HG02642 (cell line): ENCODE measurements at regions not wholly inside any gene's neighbourhood (a gene's known extent, or its start where the extent isn't known, plus 50 kb on each side); places are given as distances from the start of the nearest gene placed in this dataset.

ENCODE experiments used
- ATAC-seq: cut with Tn5 transposase; IDR thresholded peaks from one replicate; pipeline ENCODE4 v1.9.1; 2021; ENCODE audit warnings: mild to moderate bottlenecking; ENCODE audit not compliant: unreplicated experiment, poor library complexity

GRCh38 chr7:106606120-106606519 is 54.8 kb downstream of the CCDC71L start:
- no peak for ATAC-seq

GRCh38 chr7:106604971-106605370 is 56.0 kb downstream of the CCDC71L start:
- no peak for ATAC-seq

GRCh38 chr7:106604303-106604924 is 56.5 kb downstream of the CCDC71L start:
- ATAC-seq, result no peak

- no peak for ATAC-seq
Measured at GRCh38 chr7:106603346-106603745, 57.6 kb downstream of the CCDC71L start.

GRCh38 chr7:106602062-106602461 is 58.9 kb downstream of the CCDC71L start:
- no peak for ATAC-seq

- no peak for ATAC-seq
Measured at GRCh38 chr7:106600569-106601373, 60.2 kb downstream of the CCDC71L start.

- ATAC-seq, result no peak
Measured at GRCh38 chr7:106599343-106599698, 61.6 kb downstream of the CCDC71L start.

GRCh38 chr7:106598663-106599342 is 62.2 kb downstream of the CCDC71L start:
- peak; percentile 98 for ATAC-seq

GRCh38 chr7:106597751-106598546 is 63.0 kb downstream of the CCDC71L start:
- ATAC-seq, result no peak

GRCh38 chr7:106597014-106597413 is 63.9 kb downstream of the CCDC71L start:
- ATAC-seq, result no peak

- no peak for ATAC-seq
Measured at GRCh38 chr7:106595922-106596321, 65.0 kb downstream of the CCDC71L start.

GRCh38 chr7:106593028-106593417 is 67.9 kb downstream of the CCDC71L start:
- ATAC-seq, result no peak

GRCh38 chr7:106592282-106593027 is 68.5 kb downstream of the CCDC71L start:
- no peak for ATAC-seq

GRCh38 chr7:106591146-106591545 is 69.8 kb downstream of the CCDC71L start:
- ATAC-seq, result no peak

- no peak for ATAC-seq
Measured at GRCh38 chr7:106590209-106590816, 70.6 kb downstream of the CCDC71L start.

- ATAC-seq, result no peak
Measured at GRCh38 chr7:106589198-106589879, 71.6 kb downstream of the CCDC71L start.

GRCh38 chr7:106588422-106589197 is 72.3 kb downstream of the CCDC71L start:
- no peak for ATAC-seq
